ENCODE measurements at regions not wholly inside any gene's neighbourhood (a gene's known extent, or its start where the extent isn't known, plus 50 kb on each side); places are given as distances from the start of the nearest gene placed in this dataset.

- no peak for TF ChIP-seq CTCF (conservative IDR thresholded peaks at IDR 0.05; ENCODE audit: low read length)
- TF ChIP-seq EZH2phosphoT487 (IDR thresholded peaks at IDR 0.05; ENCODE audit: borderline replicate concordance, low read depth, low read length): no peak
Observed at GRCh38 chr3:170741756-170742529, 128.1 kb downstream of the RPL22L1 start.

GRCh38 chr3:170740726-170741591 lies 129.0 kb downstream of the RPL22L1 start:
- intact Hi-C loops (cut with micrococcal nuclease; ENCODE audit: unreplicated experiment): no loop called here
- no peak overlapping the region for H3K27ac ChIP-seq (ENCODE audit: low read depth, low read length, poor library complexity, severe bottlenecking)
- no peaks in the 10 kb centered on the region for H3K9me3 ChIP-seq (ENCODE audit: low read length)
- no peaks in the 10 kb centered on the region for H3K79me2 ChIP-seq (ENCODE audit: insufficient read depth, low read depth, low read length)
- no TSS peak for BruUV-seq (replicated peaks)
- no peak overlapping the region for H3K4me3 ChIP-seq (ENCODE audit: low read depth, low read length, poor library complexity, severe bottlenecking)
- H3K4me1 ChIP-seq (ENCODE audit: insufficient read depth, low read length, poor library complexity, severe bottlenecking): no peaks in the 10 kb centered on the region
- H2AFZ ChIP-seq (ENCODE audit: low read length): no peak overlapping the region
- ChIA-PET CTCF (ENCODE audit: unreplicated experiment) (no interaction called here), POLR2A (no interaction called here)
- no peaks in the 10 kb centered on the region for H3K36me3 ChIP-seq (ENCODE audit: insufficient read depth, low read length)
- H3K4me2 ChIP-seq (ENCODE audit: low read length): no peak overlapping the region
- H4K20me1 ChIP-seq (ENCODE audit: insufficient read depth, low read length): no peaks in the 10 kb centered on the region
- TF ChIP-seq CTCF (conservative IDR thresholded peaks at IDR 0.05; ENCODE audit: low read length): no peak
- TF ChIP-seq EZH2phosphoT487 (IDR thresholded peaks at IDR 0.05; ENCODE audit: borderline replicate concordance, low read depth, low read length): no peak
- DNase-seq (ENCODE audit: low spot score): no peak
- H3K9me2 ChIP-seq (ENCODE audit: insufficient read depth, low read length): no peaks in the 10 kb centered on the region

More at GRCh38 chr3:170741756-170742529, 128.1 kb downstream of the RPL22L1 start:
- CTCF ChIA-PET (ENCODE audit: unreplicated experiment): no interaction called here
- Histone ChIP-seq H3K36me3 (ENCODE audit: insufficient read depth, low read length) (no peaks in the 10 kb centered on the region), H3K9me3 (ENCODE audit: low read length) (no peaks in the 10 kb centered on the region), H4K20me1 (ENCODE audit: insufficient read depth, low read length) (no peaks in the 10 kb centered on the region), H3K4me2 (ENCODE audit: low read length) (no peak overlapping the region), H3K4me1 (ENCODE audit: insufficient read depth, low read length, poor library complexity, severe bottlenecking) (no peaks in the 10 kb centered on the region), H3K4me3 (ENCODE audit: low read depth, low read length, poor library complexity, severe bottlenecking) (no peak overlapping the region), H2AFZ (ENCODE audit: low read length) (no peak overlapping the region), H3K9me2 (ENCODE audit: insufficient read depth, low read length) (no peaks in the 10 kb centered on the region), H3K79me2 (ENCODE audit: insufficient read depth, low read depth, low read length) (no peaks in the 10 kb centered on the region), H3K27ac (ENCODE audit: low read depth, low read length, poor library complexity, severe bottlenecking) (no peak overlapping the region)
- POLR2A ChIA-PET: interaction anchor here (0.8 kb wide), 1 partner anchor 1211 kb away, joined by 6 read pairs; no protein-coding TSS in a partner anchor
- intact Hi-C loops (cut with micrococcal nuclease; ENCODE audit: unreplicated experiment): no loop called here
- no TSS peak for BruUV-seq (replicated peaks)
- no peak for DNase-seq (ENCODE audit: low spot score)

Measured in OCI-LY7 (cell line).